ENCODE measurements at regions not wholly inside any gene's neighbourhood (a gene's known extent, or its start where the extent isn't known, plus 50 kb on each side); places are given as distances from the start of the nearest gene placed in this dataset.

DNA sequence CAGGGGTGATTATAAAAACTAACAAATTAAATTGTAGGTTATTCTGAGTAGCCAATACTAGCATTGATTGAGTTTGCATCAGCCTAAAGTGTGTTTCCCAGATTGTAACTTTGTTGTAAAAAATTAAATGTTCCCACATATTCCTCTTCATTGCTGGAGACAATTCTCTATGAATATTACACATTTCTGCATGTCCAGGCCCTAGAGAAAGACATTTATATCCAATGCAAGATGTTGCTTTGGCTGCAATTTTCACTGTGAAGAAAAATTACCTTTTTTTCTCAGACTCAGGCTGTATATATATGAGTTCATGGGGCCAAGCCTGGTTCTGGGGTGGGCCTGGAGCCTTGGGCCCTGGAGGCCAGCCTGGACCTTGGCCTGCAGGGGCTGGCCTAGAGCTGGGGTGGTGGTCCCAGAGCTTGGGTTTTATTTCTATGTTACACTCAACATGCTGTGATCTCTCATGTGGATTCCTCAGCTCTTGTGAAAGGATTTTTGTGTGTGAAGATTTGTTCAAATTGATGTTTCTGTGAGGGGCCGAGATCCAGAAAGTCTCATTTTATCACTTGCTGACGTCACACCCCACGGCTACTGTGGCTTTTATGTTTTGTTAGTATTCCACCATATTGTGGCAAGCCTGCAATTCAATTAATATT lies 232.5 kb downstream of the SPATA31A1 start:
- intact Hi-C loops (cut with micrococcal nuclease; ENCODE audit: unreplicated experiment) = no loop called here
- no peak for ATAC-seq
- SMC1A ChIA-PET (ENCODE audit: uncharacterized antibody, unreplicated experiment) = no interaction called here

GRCh38 chr9:39588500-39589137 lies 233.2 kb downstream of the SPATA31A1 start:
- Histone ChIP-seq H4K20me1 (ENCODE audit: control insufficient read depth, insufficient read depth) (no peaks in the 10 kb centered on the region), H3K9me3 (replicated peaks; ENCODE audit: control insufficient read depth, insufficient read depth, low read length) (no peaks in the 10 kb centered on the region), H3K27ac (ENCODE audit: control insufficient read depth, insufficient read depth) (no peak overlapping the region), H2AFZ (ENCODE audit: control insufficient read depth, low read depth, low read length) (no peak overlapping the region), H3K4me2 (ENCODE audit: control insufficient read depth, insufficient read depth) (no peak overlapping the region), H3K9ac (ENCODE audit: control insufficient read depth, insufficient read depth, low read length) (no peak overlapping the region), H3K27me3 (replicated peaks in 1 of 2; ENCODE audit: control insufficient read depth in 2 of 2, insufficient read depth in 2 of 2, low read length in 1 of 2) (no peaks in the 10 kb centered on the region), H3K79me2 (ENCODE audit: control insufficient read depth, insufficient read depth, low read length) (no peaks in the 10 kb centered on the region), H3K4me1 (ENCODE audit: control insufficient read depth, insufficient read depth, low read length) (no peaks in the 10 kb centered on the region), H3K36me3 (ENCODE audit: control insufficient read depth in 2 of 2, insufficient read depth in 2 of 2, low read length in 1 of 2) (no peaks in the 10 kb centered on the region), H3K4me3 (no peak overlapping the region)
- POLR2A ChIA-PET = no interaction called here
- intact Hi-C loops (cut with micrococcal nuclease; ENCODE audit: unreplicated experiment) (no loop called here), in situ Hi-C loops (cut with MboI) (no loop called here)
- 49% methylated on average over 8 of the region's 8 CpGs for WGBS (ENCODE audit: insufficient coverage, insufficient replicate concordance, low lambda C conversion rate, missing lambda C conversion rate)
- no TSS peak for BruUV-seq (replicated peaks)
- SMC1A ChIA-PET (ENCODE audit: uncharacterized antibody, unreplicated experiment) = no interaction called here
- CTCF ChIA-PET = no interaction called here
- DNase-seq (ENCODE audit: low read depth, low spot score) = no peak
- FAIRE-seq = no peak
- ATAC-seq = peak; percentile 49; the same call in 2 of the 3 replicates
- RAD21 ChIA-PET (ENCODE audit: unreplicated experiment) = no interaction called here
- TF ChIP-seq MYC (IDR thresholded peaks at IDR 0.05; ENCODE audit: insufficient read depth, insufficient read length, insufficient replicate concordance, low read length, severe bottlenecking) (no peak), CREM (IDR thresholded peaks at IDR 0.05; ENCODE audit: low read depth) (no peak), ZBTB33 (IDR thresholded peaks at IDR 0.05) (no peak), SMAD1 (IDR thresholded peaks at IDR 0.05; ENCODE audit: low read depth, partially characterized antibody) (no peak), SIN3A (IDR thresholded peaks at IDR 0.05; ENCODE audit: low read depth, low read length) (no peak), RUNX3 (IDR thresholded peaks at IDR 0.05; ENCODE audit: low read length) (no peak), BACH1 (IDR thresholded peaks at IDR 0.05; ENCODE audit: borderline replicate concordance) (no peak), POLR2AphosphoS2 (IDR thresholded peaks at IDR 0.05; ENCODE audit: low read depth, low read length) (no peak), SREBF2 (IDR thresholded peaks at IDR 0.05; ENCODE audit: low read length) (no peak), MTA2 (IDR thresholded peaks at IDR 0.05; ENCODE audit: low read depth) (no peak), TCF7 (IDR thresholded peaks at IDR 0.05; ENCODE audit: borderline replicate concordance) (no peak)
- TF ChIP-seq, protein P1, sequence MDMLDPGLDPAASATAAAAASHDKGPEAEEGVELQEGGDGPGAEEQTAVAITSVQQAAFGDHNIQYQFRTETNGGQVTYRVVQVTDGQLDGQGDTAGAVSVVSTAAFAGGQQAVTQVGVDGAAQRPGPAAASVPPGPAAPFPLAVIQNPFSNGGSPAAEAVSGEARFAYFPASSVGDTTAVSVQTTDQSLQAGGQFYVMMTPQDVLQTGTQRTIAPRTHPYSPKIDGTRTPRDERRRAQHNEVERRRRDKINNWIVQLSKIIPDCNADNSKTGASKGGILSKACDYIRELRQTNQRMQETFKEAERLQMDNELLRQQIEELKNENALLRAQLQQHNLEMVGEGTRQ (IDR thresholded peaks at IDR 0.05; ENCODE audit: borderline replicate concordance, low read depth, low read length) = no peak

More for the DNA sequence above, 232.5 kb downstream of the SPATA31A1 start:
- 56% methylated on average over 3 of the region's 3 CpGs for WGBS (ENCODE audit: insufficient coverage, insufficient replicate concordance, low lambda C conversion rate, missing lambda C conversion rate)
- Histone ChIP-seq H3K27ac (ENCODE audit: control insufficient read depth, insufficient read depth) (no peak overlapping the region), H3K4me3 (no peak overlapping the region), H3K4me1 (ENCODE audit: control insufficient read depth, insufficient read depth, low read length) (no peaks in the 10 kb centered on the region), H3K9me3 (replicated peaks; ENCODE audit: control insufficient read depth, insufficient read depth, low read length) (no peaks in the 10 kb centered on the region), H2AFZ (ENCODE audit: control insufficient read depth, low read depth, low read length) (no peak overlapping the region), H4K20me1 (ENCODE audit: control insufficient read depth, insufficient read depth) (no peaks in the 10 kb centered on the region), H3K79me2 (ENCODE audit: control insufficient read depth, insufficient read depth, low read length) (no peaks in the 10 kb centered on the region), H3K27me3 (replicated peaks in 1 of 2; ENCODE audit: control insufficient read depth in 2 of 2, insufficient read depth in 2 of 2, low read length in 1 of 2) (no peaks in the 10 kb centered on the region), H3K4me2 (ENCODE audit: control insufficient read depth, insufficient read depth) (no peak overlapping the region), H3K36me3 (ENCODE audit: control insufficient read depth in 2 of 2, insufficient read depth in 2 of 2, low read length in 1 of 2) (no peaks in the 10 kb centered on the region), H3K9ac (ENCODE audit: control insufficient read depth, insufficient read depth, low read length) (no peak overlapping the region)
- TF ChIP-seq STAT1 (conservative IDR thresholded peaks at IDR 0.05) = no peak
- TF ChIP-seq NFYA (IDR thresholded peaks at IDR 0.05; ENCODE audit: borderline replicate concordance, low read depth, low read length) = no peak
- no peak for TF ChIP-seq NFYB (IDR thresholded peaks at IDR 0.05; ENCODE audit: insufficient read depth, low read depth, low read length)
- TF ChIP-seq GABPA (IDR thresholded peaks at IDR 0.05; ENCODE audit: low read depth) = no peak
- no peak for TF ChIP-seq PML (IDR thresholded peaks at IDR 0.05; ENCODE audit: low read length)
- no peak for TF ChIP-seq SMAD1 (IDR thresholded peaks at IDR 0.05; ENCODE audit: low read depth, partially characterized antibody)
- no peak for TF ChIP-seq CREM (IDR thresholded peaks at IDR 0.05; ENCODE audit: low read depth)
- TF ChIP-seq SMARCA5 (IDR thresholded peaks at IDR 0.05) = no peak
- TF ChIP-seq ZNF217 (IDR thresholded peaks at IDR 0.05) = no peak
- no peak for TF ChIP-seq IRF4 (IDR thresholded peaks at IDR 0.05; ENCODE audit: low read depth, low read length)
- TF ChIP-seq POLR2A (IDR thresholded peaks at IDR 0.05; ENCODE audit: low read depth, low read length) = no peak
- FAIRE-seq = no peak
- CTCF ChIA-PET = no interaction called here
- POLR2A ChIA-PET = no interaction called here
- in situ Hi-C loops (cut with MboI) = no loop called here
- DNase-seq (ENCODE audit: low read depth, low spot score) = no peak
- no TSS peak for BruUV-seq (replicated peaks)
- RAD21 ChIA-PET (ENCODE audit: unreplicated experiment) = no interaction called here

All from GM12878 (cell line).